Lower leg skin (tissue), 3 donors: ENCODE measurements at regions not wholly inside any gene's neighbourhood (a gene's known extent, or its start where the extent isn't known, plus 50 kb on each side); places are given as distances from the start of the nearest gene placed in this dataset.

ENCODE experiments used
- POLR2A ChIP-seq, 2 donors: fragments of 450-650 bp; IDR thresholded peaks; one replicate each; pipeline ENCODE4 v1.6.1; 2016 to 2017; ENCODE audit warnings: antibody characterized with exemption in 2 of 2, mild to moderate bottlenecking in 1 of 2, moderate library complexity in 1 of 2
- TF ChIP-seq, protein P1 (sequence below), 3 donors: fragments of 450-650 bp; IDR thresholded peaks; one replicate each; pipeline ENCODE4 v1.5.1; 2016; ENCODE audit warnings: antibody characterized with exemption in 3 of 3, mild to moderate bottlenecking in 3 of 3, moderate library complexity in 2 of 3

DNA sequence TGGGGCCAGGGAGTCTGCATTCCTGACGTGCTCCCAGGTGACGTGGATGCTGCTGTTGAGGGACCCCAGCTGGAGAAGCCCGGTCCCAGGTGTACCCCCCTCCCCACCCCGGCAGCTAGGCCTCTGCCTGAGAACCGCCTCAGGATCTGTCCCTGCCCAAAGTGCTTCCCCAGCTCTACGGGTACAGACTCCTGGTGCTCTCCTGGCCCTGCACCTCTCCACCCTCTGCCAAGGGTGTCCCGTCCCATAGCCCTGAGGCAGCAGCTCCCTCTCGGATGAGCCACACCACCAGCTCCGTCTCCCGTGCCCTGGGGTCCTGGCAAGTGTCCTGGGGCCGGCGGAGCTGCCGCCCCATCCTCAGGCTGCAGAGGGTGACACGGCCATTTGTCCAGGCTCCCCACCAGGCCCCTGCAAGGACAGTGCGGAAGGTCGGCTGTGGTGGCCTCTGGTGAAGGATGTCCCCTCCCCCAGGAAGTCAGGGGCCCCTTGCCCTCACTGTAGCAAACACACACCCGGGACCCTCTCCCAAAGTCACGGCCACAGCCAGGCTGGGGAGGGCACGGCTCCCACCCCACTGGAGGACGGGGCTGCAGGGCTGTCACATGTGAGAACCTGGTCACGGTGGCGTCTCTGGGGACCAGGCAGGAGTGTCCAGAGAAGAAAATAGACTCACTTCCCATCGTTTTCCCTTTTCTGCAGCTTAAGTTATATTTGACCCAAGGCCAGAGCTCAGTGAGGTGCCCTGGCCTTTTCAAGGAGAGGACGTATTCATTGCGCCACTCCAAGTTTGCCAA, 74.4 kb upstream of the FBRSL1 start:
- TF ChIP-seq, protein P1, sequence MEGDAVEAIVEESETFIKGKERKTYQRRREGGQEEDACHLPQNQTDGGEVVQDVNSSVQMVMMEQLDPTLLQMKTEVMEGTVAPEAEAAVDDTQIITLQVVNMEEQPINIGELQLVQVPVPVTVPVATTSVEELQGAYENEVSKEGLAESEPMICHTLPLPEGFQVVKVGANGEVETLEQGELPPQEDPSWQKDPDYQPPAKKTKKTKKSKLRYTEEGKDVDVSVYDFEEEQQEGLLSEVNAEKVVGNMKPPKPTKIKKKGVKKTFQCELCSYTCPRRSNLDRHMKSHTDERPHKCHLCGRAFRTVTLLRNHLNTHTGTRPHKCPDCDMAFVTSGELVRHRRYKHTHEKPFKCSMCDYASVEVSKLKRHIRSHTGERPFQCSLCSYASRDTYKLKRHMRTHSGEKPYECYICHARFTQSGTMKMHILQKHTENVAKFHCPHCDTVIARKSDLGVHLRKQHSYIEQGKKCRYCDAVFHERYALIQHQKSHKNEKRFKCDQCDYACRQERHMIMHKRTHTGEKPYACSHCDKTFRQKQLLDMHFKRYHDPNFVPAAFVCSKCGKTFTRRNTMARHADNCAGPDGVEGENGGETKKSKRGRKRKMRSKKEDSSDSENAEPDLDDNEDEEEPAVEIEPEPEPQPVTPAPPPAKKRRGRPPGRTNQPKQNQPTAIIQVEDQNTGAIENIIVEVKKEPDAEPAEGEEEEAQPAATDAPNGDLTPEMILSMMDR (IDR thresholded peaks at IDR 0.05), result no peak
- TF ChIP-seq POLR2A (IDR thresholded peaks at IDR 0.05), result no peak
